Stimulated activated CD8-positive, alpha-beta memory T cell treated with anti-CD3 and anti-CD28 coated beads, Interleukin-7, amount 100 ng/mL, for 48 hours (primary cell): ENCODE measurements at regions not wholly inside any gene's neighbourhood (a gene's known extent, or its start where the extent isn't known, plus 50 kb on each side); places are given as distances from the start of the nearest gene placed in this dataset.

Source experiments
- DNase-seq, 2 donors: peaks; one replicate each; pipeline ENCODE4 v3.0.0-alpha.2; 2020; ENCODE audit warnings: low read depth in 1 of 2; ENCODE audit errors: extremely low read depth in 1 of 2

GRCh38 chr15:29959384-29960137 lies 123.2 kb upstream of the GOLGA8J start:
- DNase-seq: no peak

DNA sequence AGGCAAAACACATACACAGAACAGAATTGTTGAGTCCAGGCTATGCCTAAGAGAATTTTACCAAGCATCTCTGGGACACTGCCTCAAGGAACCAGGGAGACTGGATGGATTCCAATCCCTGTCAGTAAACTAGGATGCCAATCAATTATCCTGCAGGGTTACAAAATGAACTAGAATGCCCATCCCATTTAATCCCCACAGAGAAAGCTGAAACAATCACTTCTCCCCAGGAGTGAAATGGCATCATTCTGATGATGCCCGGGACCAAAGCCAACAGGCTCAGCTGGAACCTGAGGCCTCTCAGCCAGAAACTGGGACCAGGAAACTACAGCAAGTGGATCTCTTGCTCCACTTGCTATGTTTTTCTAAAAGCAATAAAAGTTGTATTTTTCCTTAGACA lies 130.0 kb upstream of the TJP1 start:
- no peak for DNase-seq

- no peak for DNase-seq
Observed at GRCh38 chr15:29945943-29946596, 123.8 kb upstream of the TJP1 start.

- DNase-seq: no peak
Observed at GRCh38 chr15:29944925-29945324, 122.7 kb upstream of the TJP1 start.

DNA sequence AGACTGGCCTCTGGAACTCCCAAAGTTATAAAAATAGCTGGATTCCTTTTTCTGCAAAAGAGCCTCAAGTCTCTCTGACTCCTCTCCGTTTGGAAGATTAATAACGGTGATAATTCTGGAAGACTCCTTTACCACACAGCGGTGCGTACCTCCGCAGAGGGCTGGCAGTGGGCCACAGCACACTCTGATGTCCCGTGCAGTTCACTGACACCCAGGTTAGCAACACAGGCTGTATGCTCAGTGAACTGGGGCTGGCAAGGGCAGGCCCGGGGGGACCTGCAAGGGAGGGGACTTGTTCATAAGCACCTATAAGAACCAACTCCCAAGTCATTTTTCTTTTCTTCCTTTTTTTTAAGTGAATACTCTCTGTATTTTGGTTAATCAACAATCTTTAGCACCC lies 120.3 kb upstream of the TJP1 start:
- no peak for DNase-seq

- no peak for DNase-seq
Observed at GRCh38 chr15:29942143-29942542, 119.9 kb upstream of the TJP1 start.

GRCh38 chr15:29939404-29939803 lies 117.1 kb upstream of the TJP1 start:
- DNase-seq: no peak

DNA sequence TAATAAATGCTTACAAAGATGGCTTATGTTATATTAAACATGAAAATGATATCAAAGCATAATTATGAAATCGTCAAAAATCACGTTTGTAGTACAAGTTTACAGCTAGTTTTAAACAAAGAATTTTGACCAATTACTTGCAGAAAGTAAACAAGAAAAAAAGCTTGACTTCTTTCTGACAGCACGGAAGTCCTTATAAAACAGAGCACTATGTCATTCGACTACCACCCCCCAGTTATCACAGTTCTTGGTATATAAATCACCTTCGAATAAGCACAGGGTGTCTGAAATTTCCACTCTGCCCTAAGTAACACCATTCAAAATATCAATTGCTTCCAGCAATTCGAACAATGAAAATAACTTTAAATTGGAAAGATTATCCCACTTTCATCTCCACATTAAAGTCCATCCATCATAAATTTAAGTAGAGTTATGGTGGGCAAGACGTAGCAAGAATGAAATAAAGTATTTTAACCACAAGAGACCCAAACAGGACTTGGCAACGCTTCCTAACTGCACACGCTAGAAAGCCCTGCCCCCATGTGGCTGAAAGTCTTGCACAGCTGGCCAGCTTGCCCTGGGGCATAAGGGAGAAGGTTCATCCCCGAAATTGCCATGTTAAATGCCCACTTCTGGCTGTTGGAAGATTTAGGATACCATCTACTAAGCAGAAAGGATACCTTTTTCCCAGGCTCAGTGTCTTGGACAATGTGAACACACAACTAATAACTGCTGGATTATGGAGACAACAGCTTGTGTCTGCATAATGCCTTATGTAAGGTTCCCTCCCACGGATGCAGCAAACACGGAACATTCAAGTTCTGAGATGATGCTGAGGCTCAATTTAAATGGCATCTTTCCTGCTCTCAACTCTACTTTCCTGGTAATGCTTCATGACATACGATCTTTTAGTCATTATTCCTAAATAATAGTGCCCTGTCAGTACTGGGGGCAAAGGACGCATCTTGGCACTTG lies 116.4 kb upstream of the TJP1 start:
- DNase-seq: no peak

GRCh38 chr15:29937956-29938355 lies 115.7 kb upstream of the TJP1 start:
- no peak for DNase-seq

- no peak for DNase-seq
Observed at GRCh38 chr15:29936353-29937049, 114.2 kb upstream of the TJP1 start.

GRCh38 chr15:29935296-29936004 lies 113.2 kb upstream of the TJP1 start:
- DNase-seq: no peak

DNA sequence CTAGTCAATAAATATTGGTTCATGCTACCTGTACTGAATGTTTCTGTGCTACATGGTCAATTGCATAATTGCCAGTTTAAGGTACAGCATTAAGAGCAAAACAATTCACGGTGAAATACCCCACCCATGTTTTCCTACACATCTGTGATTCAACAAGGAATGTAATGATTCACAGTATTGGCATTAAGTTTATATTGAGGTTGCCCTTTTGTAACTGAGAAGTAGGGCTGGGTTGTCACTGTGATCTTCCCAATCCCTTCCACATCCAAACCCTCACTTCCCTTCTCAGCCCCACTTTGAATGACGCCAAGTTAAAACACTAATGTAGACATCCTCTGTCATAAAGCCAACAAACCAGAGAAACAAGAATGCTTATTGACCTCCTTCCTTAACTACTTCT lies 112.0 kb upstream of the TJP1 start:
- DNase-seq: no peak

GRCh38 chr15:29933042-29933803 lies 111.0 kb upstream of the TJP1 start:
- DNase-seq: no peak

GRCh38 chr15:29926083-29926388 lies 103.8 kb upstream of the TJP1 start:
- DNase-seq: no peak

- peak in 1 of 2 donors; percentile 34 for DNase-seq
Observed at GRCh38 chr15:29925227-29926082, 103.2 kb upstream of the TJP1 start.

DNA sequence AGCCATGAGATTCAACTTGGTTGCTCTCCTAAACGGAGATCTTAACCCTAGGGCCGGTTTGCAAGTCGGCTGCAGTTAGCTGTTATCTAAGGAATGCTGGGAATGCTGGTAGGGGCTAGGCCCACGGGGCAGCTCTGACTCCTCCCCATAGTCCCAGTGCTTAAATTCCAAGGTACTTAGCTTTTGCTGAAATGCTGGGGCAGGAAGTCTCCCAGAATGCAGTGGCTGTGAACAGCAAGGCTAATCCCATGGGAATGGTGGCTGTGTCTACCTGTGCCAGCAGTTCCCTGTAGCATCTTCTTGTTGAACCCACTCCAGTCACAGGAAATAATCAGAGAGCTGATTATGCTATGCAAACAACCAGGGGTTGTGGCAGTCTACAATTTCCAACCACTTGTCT lies 102.5 kb upstream of the TJP1 start:
- DNase-seq: no peak

- DNase-seq: no peak
Observed at GRCh38 chr15:29922191-29922590, 99.9 kb upstream of the TJP1 start.

DNA sequence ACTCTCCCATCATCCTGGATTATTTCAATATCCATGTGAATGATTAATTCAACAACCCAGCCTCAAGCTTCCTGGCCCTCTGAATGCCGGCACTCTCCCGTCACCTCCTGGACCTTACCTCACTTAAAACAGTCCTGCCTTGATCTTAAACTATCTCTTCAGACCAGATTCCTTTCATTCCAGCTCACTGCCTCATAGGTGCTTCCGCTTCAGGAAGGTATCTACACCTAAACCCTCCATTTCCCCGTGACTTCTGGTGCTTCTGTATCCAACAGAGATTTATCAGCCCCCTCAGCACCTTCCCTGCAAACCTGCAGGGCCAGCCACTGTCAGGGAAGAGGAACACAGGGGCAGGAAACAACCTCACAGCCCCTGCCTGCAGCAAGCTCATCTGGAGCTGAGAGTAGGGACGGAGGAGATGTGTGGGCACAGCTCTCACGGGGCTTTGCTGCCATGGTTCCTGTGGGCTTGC lies 98.9 kb upstream of the TJP1 start:
- no peak for DNase-seq

- no peak for DNase-seq
Observed at GRCh38 chr15:29920515-29920914, 98.2 kb upstream of the TJP1 start.
